ENCODE measurements at regions not wholly inside any gene's neighbourhood (a gene's known extent, or its start where the extent isn't known, plus 50 kb on each side); places are given as distances from the start of the nearest gene placed in this dataset.

DNA sequence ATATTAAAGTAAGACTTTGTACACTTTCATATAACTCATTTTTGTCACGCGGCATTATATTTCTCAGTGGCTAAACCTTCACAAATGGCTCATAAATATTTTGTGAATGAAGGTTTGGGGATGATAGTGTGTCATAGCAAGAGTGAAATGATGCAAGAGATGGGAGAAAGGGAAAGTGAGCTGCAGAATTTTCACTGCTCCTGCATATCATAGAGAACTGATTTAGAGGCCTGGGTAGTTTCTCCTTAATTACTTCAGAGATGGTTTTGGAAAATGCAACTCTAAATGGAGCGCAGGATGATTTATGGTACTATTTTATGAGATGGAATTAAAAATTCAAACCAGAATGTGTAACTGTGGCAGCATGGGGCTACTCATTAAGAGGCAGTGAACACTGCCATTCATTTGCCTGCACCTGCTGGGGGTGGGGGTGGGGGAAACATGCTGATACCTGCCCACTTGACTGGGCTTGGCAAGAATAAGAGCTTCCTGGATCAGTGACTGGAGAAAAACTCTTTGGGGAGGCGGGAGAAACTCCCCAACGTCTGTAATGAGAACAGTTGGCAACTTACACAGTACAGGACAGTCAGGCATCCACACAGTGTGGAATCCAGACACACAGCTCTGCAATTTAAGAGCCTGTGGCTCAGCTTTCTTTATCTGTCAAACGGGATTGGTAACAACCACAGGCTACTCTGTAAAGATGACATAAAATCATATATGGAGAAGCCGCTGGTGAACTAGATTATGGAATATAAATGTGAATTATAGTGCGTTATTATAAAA, 941.9 kb downstream of the SLC4A3 start:
- WGBS, 5 donors: 78 to 86% (median 79%) methylated on average over 8 of the region's 8 CpGs
- no peak for TF ChIP-seq POLR2A (IDR thresholded peaks at IDR 0.05)
- TF ChIP-seq, protein P1, sequence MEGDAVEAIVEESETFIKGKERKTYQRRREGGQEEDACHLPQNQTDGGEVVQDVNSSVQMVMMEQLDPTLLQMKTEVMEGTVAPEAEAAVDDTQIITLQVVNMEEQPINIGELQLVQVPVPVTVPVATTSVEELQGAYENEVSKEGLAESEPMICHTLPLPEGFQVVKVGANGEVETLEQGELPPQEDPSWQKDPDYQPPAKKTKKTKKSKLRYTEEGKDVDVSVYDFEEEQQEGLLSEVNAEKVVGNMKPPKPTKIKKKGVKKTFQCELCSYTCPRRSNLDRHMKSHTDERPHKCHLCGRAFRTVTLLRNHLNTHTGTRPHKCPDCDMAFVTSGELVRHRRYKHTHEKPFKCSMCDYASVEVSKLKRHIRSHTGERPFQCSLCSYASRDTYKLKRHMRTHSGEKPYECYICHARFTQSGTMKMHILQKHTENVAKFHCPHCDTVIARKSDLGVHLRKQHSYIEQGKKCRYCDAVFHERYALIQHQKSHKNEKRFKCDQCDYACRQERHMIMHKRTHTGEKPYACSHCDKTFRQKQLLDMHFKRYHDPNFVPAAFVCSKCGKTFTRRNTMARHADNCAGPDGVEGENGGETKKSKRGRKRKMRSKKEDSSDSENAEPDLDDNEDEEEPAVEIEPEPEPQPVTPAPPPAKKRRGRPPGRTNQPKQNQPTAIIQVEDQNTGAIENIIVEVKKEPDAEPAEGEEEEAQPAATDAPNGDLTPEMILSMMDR (IDR thresholded peaks at IDR 0.05): no peak
- no peak for TF ChIP-seq POLR2AphosphoS5 (IDR thresholded peaks at IDR 0.05)
- TF ChIP-seq EP300 (IDR thresholded peaks at IDR 0.05): no peak
- DNase-seq: peak in 1 of 2 donors; percentile 7
- Histone ChIP-seq H3K27me3 (no peaks in the 10 kb centered on the region), H3K4me3 (no peak overlapping the region), H3K9me3 (no peaks in the 10 kb centered on the region), H3K4me1 (no peaks in the 10 kb centered on the region), H3K36me3 (no peaks in the 10 kb centered on the region), H3K27ac (no peak overlapping the region)
- intact Hi-C loops (cut with DNase I; ENCODE audit: low total_unique reads): no loop called here

DNA sequence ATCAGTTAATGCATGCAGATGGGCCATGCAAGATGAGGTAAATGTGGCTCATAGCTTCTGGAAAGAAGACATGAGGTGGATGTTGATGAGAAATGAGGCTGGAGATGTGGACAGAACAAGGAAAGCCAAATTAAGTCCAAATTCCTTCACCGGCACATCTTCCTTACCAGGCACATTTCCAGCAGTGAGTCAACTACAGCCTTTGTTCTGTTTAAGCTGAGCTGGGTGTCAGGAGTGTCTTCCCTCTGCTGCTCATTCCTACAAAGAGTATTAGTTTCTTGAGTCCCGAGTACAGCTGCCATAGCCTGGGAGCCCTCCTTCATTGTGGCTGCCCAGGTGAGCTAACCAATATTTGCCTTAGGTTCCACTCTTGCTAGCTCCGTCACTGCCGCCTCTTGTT, 945.0 kb downstream of the SLC4A3 start:
- Histone ChIP-seq H3K4me3 (no peak overlapping the region), H3K4me1 (no peaks in the 10 kb centered on the region), H3K27me3 (no peaks in the 10 kb centered on the region), H3K36me3 (no peaks in the 10 kb centered on the region), H3K27ac (no peak overlapping the region), H3K9me3 (no peaks in the 10 kb centered on the region)
- DNase-seq: no peak
- no peak for TF ChIP-seq EP300 (IDR thresholded peaks at IDR 0.05)
- intact Hi-C loops (cut with DNase I; ENCODE audit: low total_unique reads): no loop called here
- WGBS, 5 donors: 66 to 87% (median 86%) methylated on average over 4 of the region's 4 CpGs

DNA sequence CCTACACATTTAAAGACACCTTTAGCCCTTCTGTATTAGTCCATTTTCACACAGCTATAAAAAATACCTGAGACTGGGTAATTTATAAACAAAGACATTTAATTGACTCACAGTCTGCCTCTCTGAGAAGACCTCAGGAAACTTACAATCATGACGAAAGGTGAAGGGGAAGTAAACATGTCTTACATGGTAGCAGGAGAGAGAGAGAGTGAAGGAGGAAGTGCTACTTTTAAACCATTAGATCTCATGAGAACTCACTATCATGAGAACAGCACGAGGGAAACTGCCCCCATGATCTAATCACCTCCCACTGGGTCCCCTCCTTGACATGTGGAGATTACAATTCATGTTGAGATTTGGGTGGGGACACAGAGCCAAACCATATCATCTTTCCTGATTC, 946.6 kb downstream of the SLC4A3 start:
- 39 to 58% (median 51%) methylated on average over 2 of the region's 2 CpGs for WGBS, 5 donors

DNA sequence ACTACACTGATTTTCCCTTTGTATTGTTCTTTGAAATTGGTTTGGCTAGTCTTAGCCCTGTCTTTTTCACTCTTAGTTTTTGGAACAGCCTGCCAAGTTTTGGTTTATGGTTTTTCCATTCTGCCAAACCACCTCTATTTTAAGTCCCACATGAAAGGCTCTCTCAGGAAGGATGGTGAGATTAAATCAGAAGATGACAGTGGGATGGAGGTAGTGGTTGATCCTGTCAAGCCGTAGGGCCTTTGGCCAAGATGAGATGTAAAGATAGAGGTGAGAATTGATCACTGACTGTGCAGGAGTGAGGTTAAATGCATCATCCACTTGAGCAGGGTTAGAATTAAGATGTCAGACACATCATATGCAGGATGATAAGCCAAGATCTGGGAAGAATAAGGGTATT, 948.5 kb downstream of the SLC4A3 start:
- no peak for DNase-seq
- Histone ChIP-seq H3K27ac (no peak overlapping the region), H3K36me3 (no peaks in the 10 kb centered on the region), H3K9me3 (no peaks in the 10 kb centered on the region), H3K4me1 (no peaks in the 10 kb centered on the region), H3K27me3 (no peaks in the 10 kb centered on the region), H3K4me3 (no peak overlapping the region)
- WGBS, 5 donors: 55 to 75% (median 70%) methylated on average over 1 of the region's 1 CpG
- intact Hi-C loops (cut with DNase I; ENCODE audit: low total_unique reads): no loop called here
- TF ChIP-seq POLR2AphosphoS5 (IDR thresholded peaks at IDR 0.05) (no peak), EP300 (IDR thresholded peaks at IDR 0.05) (no peak), POLR2A (IDR thresholded peaks at IDR 0.05) (no peak)
- TF ChIP-seq, protein P1 (IDR thresholded peaks at IDR 0.05): no peak

More for the DNA sequence above, 946.6 kb downstream of the SLC4A3 start:
- Histone ChIP-seq H3K4me3 (no peak overlapping the region), H3K36me3 (no peaks in the 10 kb centered on the region), H3K27ac (no peak overlapping the region), H3K4me1 (no peaks in the 10 kb centered on the region), H3K27me3 (no peaks in the 10 kb centered on the region), H3K9me3 (no peaks in the 10 kb centered on the region)
- TF ChIP-seq EP300 (IDR thresholded peaks at IDR 0.05) (no peak), POLR2A (IDR thresholded peaks at IDR 0.05) (no peak), POLR2AphosphoS5 (IDR thresholded peaks at IDR 0.05) (no peak)
- TF ChIP-seq, protein P1 (IDR thresholded peaks at IDR 0.05): no peak
- intact Hi-C loops (cut with DNase I; ENCODE audit: low total_unique reads): no loop called here
- DNase-seq: no peak

DNA sequence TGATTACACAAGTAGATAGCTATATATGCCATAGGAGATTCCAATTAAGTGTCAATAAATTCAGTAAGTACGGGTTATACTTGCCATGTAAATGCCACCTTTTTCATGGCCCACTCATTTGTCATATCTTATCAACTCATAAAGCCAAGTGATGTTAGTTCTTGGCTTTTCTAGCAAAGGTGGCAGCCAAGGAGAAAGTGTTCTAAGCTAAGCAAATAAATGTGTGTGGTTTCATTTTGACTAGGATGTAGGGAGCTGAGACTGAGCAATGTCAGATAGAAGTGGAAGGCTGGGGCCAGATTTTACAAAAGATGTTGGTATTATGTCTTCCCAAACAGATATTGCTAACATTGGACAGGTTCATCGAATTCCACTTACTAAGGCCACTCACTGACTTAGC, 952.0 kb downstream of the SLC4A3 start:
- no peaks in the 10 kb centered on the region for H3K9me3 ChIP-seq
- intact Hi-C loops (cut with DNase I; ENCODE audit: low total_unique reads): no loop called here
- H3K4me1 ChIP-seq: no peaks in the 10 kb centered on the region
- no peak overlapping the region for H3K4me3 ChIP-seq
- TF ChIP-seq EP300 (IDR thresholded peaks at IDR 0.05) (no peak), POLR2AphosphoS5 (IDR thresholded peaks at IDR 0.05) (no peak), POLR2A (IDR thresholded peaks at IDR 0.05) (no peak)
- TF ChIP-seq, protein P1 (IDR thresholded peaks at IDR 0.05): no peak
- DNase-seq: no peak
- H3K36me3 ChIP-seq: no peaks in the 10 kb centered on the region
- no peak overlapping the region for H3K27ac ChIP-seq
- whole genome bisulfite sequencing, 5 donors: 54 to 76% (median 68%) methylated on average over 2 of the region's 2 CpGs
- H3K27me3 ChIP-seq: peaks cover 0 to 3% (median 0%) of the 10 kb centered on the region in 3 donors
